Fibroblast of lung (primary cell): ENCODE measurements at regions not wholly inside any gene's neighbourhood (a gene's known extent, or its start where the extent isn't known, plus 50 kb on each side); places are given as distances from the start of the nearest gene placed in this dataset.

Experiments used
- DNase-seq, 2 donors: peaks; one replicate each; pipeline versions ENCODE4 v3.0.0 to v3.0.0-alpha.2; 2010; ENCODE audit warnings: low read depth in 2 of 2
- H2AFZ ChIP-seq: 2 replicates; pipeline ENCODE4 v1.5.1; 2012; ENCODE audit warnings: low read length, control low read depth, inconsistent platforms
- H3K27ac ChIP-seq: 2 replicates; pipeline ENCODE4 v1.5.1; 2011; ENCODE audit warnings: low read length, control low read depth; ENCODE audit not compliant: insufficient read depth
- H3K27me3 ChIP-seq: 2 replicates; pipeline ENCODE4 v1.5.1; 2011; ENCODE audit warnings: mild to moderate bottlenecking, low read length; ENCODE audit not compliant: control insufficient read depth, insufficient read depth
- H3K36me3 ChIP-seq: 2 replicates; pipeline ENCODE4 v1.5.1; 2011; ENCODE audit warnings: low read length; ENCODE audit not compliant: control insufficient read depth, insufficient read depth
- H3K4me1 ChIP-seq: 2 replicates; pipeline ENCODE4 v1.5.1; 2011; ENCODE audit warnings: low read length; ENCODE audit not compliant: control insufficient read depth, insufficient read depth; ENCODE audit errors: extremely low read depth
- H3K4me2 ChIP-seq: 2 replicates; pipeline ENCODE4 v1.5.1; 2011; ENCODE audit warnings: low read length, control low read depth; ENCODE audit not compliant: insufficient read depth; ENCODE audit errors: extremely low read depth
- H3K4me3 ChIP-seq, 4 experiments: fragments of 200-600 bp in 1 of 4; sonication (generic) in 1 of 4; replicated peaks in 1 of 4; 2 replicates each; pipeline ENCODE4 v1.5.1; 2011 to 2016; ENCODE audit warnings: low read length in 4 of 4, low read depth in 3 of 4, mild to moderate bottlenecking in 3 of 4, control low read depth in 2 of 4, inconsistent platforms in 1 of 4, mixed read lengths in 1 of 4; ENCODE audit not compliant: insufficient read depth in 1 of 4; ENCODE audit errors: control extremely low read depth in 1 of 4
- H3K79me2 ChIP-seq: 2 replicates; pipeline ENCODE4 v1.5.1; 2012; ENCODE audit warnings: mild to moderate bottlenecking, low read length, inconsistent platforms; ENCODE audit not compliant: control insufficient read depth, insufficient read depth
- H3K9ac ChIP-seq: 2 replicates; pipeline ENCODE4 v1.5.1; 2011; ENCODE audit warnings: mild to moderate bottlenecking, low read length, control low read depth; ENCODE audit not compliant: insufficient read depth
- H3K9me3 ChIP-seq: 2 replicates; pipeline ENCODE4 v1.5.1; 2012; ENCODE audit warnings: low read depth, low read length; ENCODE audit not compliant: control insufficient read depth, insufficient read depth
- H4K20me1 ChIP-seq: 2 replicates; pipeline ENCODE4 v1.5.1; 2011; ENCODE audit warnings: low read length; ENCODE audit not compliant: control insufficient read depth, insufficient read depth; ENCODE audit errors: extremely low read depth
- CTCF ChIP-seq, 2 donors: IDR thresholded peaks in 1 of 2; conservative IDR thresholded peaks in 1 of 2; 1 replicate in 1 of 2; 2 replicates in 1 of 2; pipeline ENCODE4 v1.5.1; 2011 to 2012; ENCODE audit warnings: low read length in 2 of 2, control low read depth in 1 of 2, inconsistent platforms in 1 of 2, low read depth in 1 of 2, mild to moderate bottlenecking in 1 of 2
- EZH2 ChIP-seq: IDR thresholded peaks from 2 replicates; pipeline ENCODE4 v1.5.1; 2012; ENCODE audit warnings: low read length, control low read depth, mild to moderate bottlenecking; ENCODE audit errors: missing control alignments

DNA sequence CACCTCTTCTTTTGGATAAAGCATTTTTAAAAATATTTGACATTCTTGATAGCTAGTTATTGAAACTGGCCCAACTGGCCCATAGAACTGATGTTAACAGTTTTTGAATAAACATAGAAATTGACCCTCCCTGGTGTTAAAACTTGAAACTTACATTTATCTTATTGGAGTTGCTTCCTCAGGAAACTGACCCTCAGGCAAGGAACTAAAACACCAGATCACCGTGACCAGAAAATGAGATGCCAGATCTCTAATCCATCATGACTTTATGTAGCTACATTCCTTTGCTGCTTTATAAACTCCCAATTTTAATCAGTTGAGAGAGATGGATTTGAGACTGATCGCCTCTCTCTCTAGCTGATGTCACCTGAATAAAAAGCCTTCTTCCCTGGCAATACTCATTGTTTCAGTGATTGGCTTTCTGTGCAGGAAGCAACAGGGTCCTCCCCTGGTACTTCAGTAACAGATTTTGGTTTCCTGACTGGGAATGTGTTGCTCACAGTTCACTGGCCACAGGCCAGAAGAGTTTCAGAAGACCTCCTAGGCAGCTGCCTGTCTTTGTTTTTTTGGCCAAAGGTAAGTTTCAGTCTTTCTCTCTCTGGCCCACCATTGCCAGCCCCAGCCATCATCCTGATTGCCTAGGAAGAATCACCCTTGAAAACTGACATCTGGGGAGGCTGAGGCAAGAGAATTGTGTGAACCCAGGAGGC is 212.4 kb downstream of the DTWD2 start:
- H3K36me3 ChIP-seq, result no peaks in the 10 kb centered on the region
- TF ChIP-seq CTCF (conservative IDR thresholded peaks at IDR 0.05 in 1 of 2, IDR thresholded peaks at IDR 0.05 in 1 of 2; ENCODE audit: low read depth in 1 of 2, low read length in 2 of 2) (no peak), EZH2 (no peak)
- H3K4me3 ChIP-seq, result no peak overlapping the region

DNA sequence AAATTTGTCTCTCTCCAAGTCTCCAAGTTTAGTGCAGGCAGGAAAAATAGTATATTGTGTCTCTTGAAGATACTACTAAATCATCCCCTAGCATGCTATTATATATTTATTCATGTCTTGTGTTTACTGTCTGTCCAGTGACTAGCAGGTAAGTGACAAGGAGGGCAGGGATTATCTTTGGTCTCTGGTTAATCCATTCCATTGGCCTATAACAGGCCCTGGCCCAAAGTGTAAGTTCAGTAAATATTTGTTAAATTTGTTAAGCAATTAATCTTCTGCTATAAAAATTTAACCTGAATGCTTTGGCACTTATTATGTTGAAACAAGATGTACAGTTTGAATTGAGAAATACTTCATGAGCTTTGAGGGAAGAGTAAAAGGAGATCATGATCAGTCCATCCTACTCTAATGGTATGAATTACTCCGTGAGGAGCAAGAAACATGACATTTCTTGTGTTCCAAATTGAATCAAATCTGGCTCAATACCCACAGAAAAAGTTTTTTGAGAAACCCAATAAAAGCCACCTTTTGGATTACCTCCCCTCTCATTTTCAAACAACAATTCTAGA is 219.7 kb downstream of the DTWD2 start:
- TF ChIP-seq CTCF (conservative IDR thresholded peaks at IDR 0.05 in 1 of 2, IDR thresholded peaks at IDR 0.05 in 1 of 2; ENCODE audit: low read depth in 1 of 2, low read length in 2 of 2) (no peak), EZH2 (no peak)
- Histone ChIP-seq H3K9ac (no peak overlapping the region), H3K4me2 (no peak overlapping the region), H3K27me3 (no peaks in the 10 kb centered on the region), H2AFZ (no peak overlapping the region), H3K4me3 (no peak overlapping the region), H3K27ac (no peak overlapping the region), H3K36me3 (no peaks in the 10 kb centered on the region), H3K9me3 (no peaks in the 10 kb centered on the region), H3K4me1 (no peaks in the 10 kb centered on the region), H4K20me1 (no peaks in the 10 kb centered on the region), H3K79me2 (no peaks in the 10 kb centered on the region)
- no peak for DNase-seq

More for the DNA sequence above, 212.4 kb downstream of the DTWD2 start:
- H3K9ac ChIP-seq, result no peak overlapping the region
- no peaks in the 10 kb centered on the region for H3K4me1 ChIP-seq
- no peak overlapping the region for H3K27ac ChIP-seq
- no peak overlapping the region for H3K4me2 ChIP-seq
- no peaks in the 10 kb centered on the region for H3K27me3 ChIP-seq
- H2AFZ ChIP-seq, result no peak overlapping the region
- no peaks in the 10 kb centered on the region for H3K9me3 ChIP-seq
- H4K20me1 ChIP-seq, result no peaks in the 10 kb centered on the region
- DNase-seq, result no peak
- no peaks in the 10 kb centered on the region for H3K79me2 ChIP-seq

- Histone ChIP-seq H3K27ac (no peak overlapping the region), H3K4me2 (no peak overlapping the region), H3K36me3 (no peaks in the 10 kb centered on the region), H3K4me1 (no peaks in the 10 kb centered on the region), H3K4me3 (no peak overlapping the region), H3K79me2 (no peaks in the 10 kb centered on the region), H3K9me3 (no peaks in the 10 kb centered on the region), H3K9ac (no peak overlapping the region), H4K20me1 (no peaks in the 10 kb centered on the region), H2AFZ (no peak overlapping the region), H3K27me3 (no peaks in the 10 kb centered on the region)
- DNase-seq, result no peak
- TF ChIP-seq EZH2, result no peak
- no peak for TF ChIP-seq CTCF (conservative IDR thresholded peaks at IDR 0.05 in 1 of 2, IDR thresholded peaks at IDR 0.05 in 1 of 2; ENCODE audit: low read depth in 1 of 2, low read length in 2 of 2)
Measured at GRCh38 chr5:118762291-118762690, 226.1 kb downstream of the DTWD2 start.
